Spinal cord (tissue), 9 donors: ENCODE measurements at regions not wholly inside any gene's neighbourhood (a gene's known extent, or its start where the extent isn't known, plus 50 kb on each side); places are given as distances from the start of the nearest gene placed in this dataset.

Experiments
- DNase-seq, 6 donors: peaks; one replicate each; pipeline versions ENCODE4 v3.0.0 to v3.0.0-alpha.2; 2013 to 2015; ENCODE audit warnings: low spot score in 6 of 6, low read depth in 4 of 6
- H3K27ac ChIP-seq: one replicate; pipeline ENCODE4 v1.5.1; 2013; ENCODE audit warnings: low read depth, low read length, control low read depth
- H3K27me3 ChIP-seq: one replicate; pipeline ENCODE4 v1.6.1; 2013; ENCODE audit warnings: low read length; ENCODE audit not compliant: control insufficient read depth, insufficient read depth
- H3K36me3 ChIP-seq: one replicate; pipeline ENCODE4 v1.6.1; 2013; ENCODE audit warnings: low read length; ENCODE audit not compliant: control insufficient read depth, insufficient read depth
- H3K4me1 ChIP-seq: one replicate; pipeline ENCODE4 v1.6.1; 2013; ENCODE audit warnings: low read length; ENCODE audit not compliant: control insufficient read depth, insufficient read depth
- H3K4me3 ChIP-seq: one replicate; pipeline ENCODE4 v1.5.1; 2013; ENCODE audit warnings: low read depth, low read length, control low read depth
- H3K9me3 ChIP-seq: one replicate; pipeline ENCODE4 v1.6.1; 2013; ENCODE audit warnings: low read length; ENCODE audit not compliant: control insufficient read depth, insufficient read depth
- WGBS: methylation state at CpG from one replicate; pipeline ENCODE4 v1.1.5; 2013; ENCODE audit warnings: missing lambda C conversion rate; ENCODE audit not compliant: insufficient coverage; 5-methylcytosine and 5-hydroxymethylcytosine counted together
- donor health status: healthy.

DNA sequence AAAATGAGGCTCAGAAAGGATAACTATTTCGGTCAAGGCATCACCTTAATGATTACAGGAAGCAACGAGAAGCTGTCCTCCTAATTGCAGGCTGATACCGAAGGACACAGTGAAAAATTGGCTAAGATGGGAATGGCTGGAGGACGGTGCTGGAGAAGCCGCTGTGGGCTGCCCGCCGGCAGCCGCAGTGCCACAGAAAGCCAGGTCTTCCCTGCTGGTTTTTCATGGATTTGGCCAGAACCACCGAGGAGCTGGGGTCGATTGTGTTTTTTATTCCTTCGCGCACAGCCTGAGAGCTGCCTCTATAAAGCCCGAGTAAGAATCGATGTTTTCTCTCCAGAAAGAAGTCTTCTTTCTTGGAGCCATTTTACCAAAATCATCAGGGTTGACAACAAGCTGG is 1484.2 kb downstream of the BRD1 start:
- H3K9me3 ChIP-seq: no peaks in the 10 kb centered on the region
- no peak for DNase-seq
- no peaks in the 10 kb centered on the region for H3K36me3 ChIP-seq
- H3K27ac ChIP-seq: no peak overlapping the region
- WGBS: 41% methylated on average over 12 of the region's 14 CpGs
- H3K27me3 ChIP-seq: no peaks in the 10 kb centered on the region
- peaks cover 12% of the 10 kb centered on the region for H3K4me1 ChIP-seq
- H3K4me3 ChIP-seq: no peak overlapping the region

DNA sequence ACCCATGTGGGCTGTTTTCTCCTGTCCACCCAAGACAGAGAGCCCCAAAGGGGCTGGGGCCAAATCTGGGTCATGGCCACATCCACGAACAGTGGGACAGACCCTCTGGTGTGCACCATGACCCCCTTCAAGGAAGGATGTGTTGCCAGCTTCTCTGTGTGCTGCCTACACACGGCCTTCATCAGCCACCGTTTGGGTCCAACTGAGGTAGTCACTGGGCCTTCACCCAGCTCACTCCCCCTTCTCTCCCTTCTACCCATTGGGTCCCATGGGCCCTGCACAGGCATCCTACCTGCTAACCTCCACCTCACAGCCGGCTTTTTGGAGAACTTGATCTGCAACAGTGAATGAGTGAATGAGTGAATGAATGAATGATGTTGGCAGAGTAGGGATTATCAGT is 1484.9 kb downstream of the BRD1 start:
- Histone ChIP-seq H3K27me3 (no peaks in the 10 kb centered on the region), H3K9me3 (no peaks in the 10 kb centered on the region), H3K36me3 (no peaks in the 10 kb centered on the region), H3K27ac (no peak overlapping the region), H3K4me1 (peaks cover 12% of the 10 kb centered on the region), H3K4me3 (no peak overlapping the region)
- no peak for DNase-seq
- 93% methylated on average over 3 of the region's 4 CpGs for WGBS

DNA sequence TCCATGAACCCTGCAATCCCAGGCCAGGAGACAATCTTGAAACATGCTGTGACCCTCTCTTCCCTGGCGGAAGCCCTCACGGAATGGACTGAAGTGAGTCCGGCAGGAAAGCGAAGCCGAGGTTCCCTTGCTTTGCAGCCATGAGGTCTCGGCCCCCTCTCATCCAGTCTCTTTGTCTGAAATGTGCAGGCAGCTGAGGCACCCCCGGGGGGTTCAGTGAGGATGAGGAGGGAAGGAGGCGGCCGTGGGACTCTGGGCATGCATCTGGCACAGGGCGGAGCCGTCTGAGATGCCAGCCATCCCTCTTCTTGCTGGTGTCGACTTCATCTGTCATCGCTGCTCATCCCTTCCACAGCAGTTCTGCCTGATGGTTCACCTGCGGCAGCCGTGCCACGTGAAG is 1485.7 kb downstream of the BRD1 start:
- Histone ChIP-seq H3K27ac (no peak overlapping the region), H3K9me3 (no peaks in the 10 kb centered on the region), H3K27me3 (no peaks in the 10 kb centered on the region), H3K4me1 (peaks cover 12% of the 10 kb centered on the region), H3K36me3 (no peaks in the 10 kb centered on the region), H3K4me3 (no peak overlapping the region)
- no peak for DNase-seq
- WGBS: 83% methylated on average over 15 of the region's 16 CpGs

DNA sequence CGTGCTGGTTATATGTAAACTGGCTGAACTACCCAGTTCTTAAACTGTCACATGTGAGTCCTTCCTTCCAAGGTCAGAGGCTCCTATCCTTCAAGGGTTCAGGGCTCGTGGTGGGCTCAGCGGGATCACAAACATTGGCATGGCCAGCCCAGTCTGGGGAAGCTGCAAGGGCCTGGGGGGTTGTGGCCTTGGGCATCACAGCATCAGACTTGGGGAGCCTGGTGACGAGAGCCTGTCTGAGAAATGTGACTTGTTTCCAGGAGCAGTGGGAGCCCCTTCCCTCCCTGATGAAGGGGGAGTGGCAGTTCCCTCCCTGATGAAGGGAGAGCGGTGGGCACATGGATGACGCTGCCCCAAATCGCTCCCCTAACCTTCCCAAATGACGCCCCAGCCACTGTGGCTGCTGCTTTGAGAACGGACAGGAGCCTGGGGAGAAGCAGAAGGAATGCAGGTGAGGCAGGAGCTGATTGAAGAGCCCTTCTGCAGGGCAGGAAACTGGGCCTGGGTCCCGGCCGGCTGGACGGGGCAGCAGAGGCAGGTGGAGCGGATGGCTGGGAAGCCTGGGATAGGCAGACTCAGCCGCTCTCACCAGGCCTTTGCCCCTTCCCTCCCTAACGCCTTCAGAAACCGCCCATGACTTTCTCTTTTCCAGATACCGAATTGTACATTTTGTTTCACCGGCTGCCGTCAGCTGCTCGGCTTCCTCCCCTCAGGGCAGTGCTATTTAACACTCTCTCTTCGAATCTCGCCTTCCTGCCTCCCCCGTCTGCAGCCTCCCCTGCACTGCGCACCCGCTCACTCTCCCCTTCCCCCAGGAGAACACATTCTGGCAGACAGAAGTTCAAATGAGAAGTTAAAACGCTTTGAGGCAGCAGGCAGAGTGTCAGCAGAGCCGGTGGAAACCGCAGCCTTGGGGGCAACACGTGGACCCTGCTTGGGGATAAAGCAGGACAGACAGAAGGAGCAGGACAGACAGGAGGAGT is 1486.7 kb downstream of the BRD1 start:
- 57% methylated on average over 23 of the region's 29 CpGs for WGBS
- H3K9me3 ChIP-seq: no peaks in the 10 kb centered on the region
- no peaks in the 10 kb centered on the region for H3K27me3 ChIP-seq
- peak in 1 of 6 donors; percentile 50 for DNase-seq
- H3K4me3 ChIP-seq: no peak overlapping the region
- H3K27ac ChIP-seq: no peak overlapping the region
- peaks cover 12% of the 10 kb centered on the region for H3K4me1 ChIP-seq
- H3K36me3 ChIP-seq: no peaks in the 10 kb centered on the region

DNA sequence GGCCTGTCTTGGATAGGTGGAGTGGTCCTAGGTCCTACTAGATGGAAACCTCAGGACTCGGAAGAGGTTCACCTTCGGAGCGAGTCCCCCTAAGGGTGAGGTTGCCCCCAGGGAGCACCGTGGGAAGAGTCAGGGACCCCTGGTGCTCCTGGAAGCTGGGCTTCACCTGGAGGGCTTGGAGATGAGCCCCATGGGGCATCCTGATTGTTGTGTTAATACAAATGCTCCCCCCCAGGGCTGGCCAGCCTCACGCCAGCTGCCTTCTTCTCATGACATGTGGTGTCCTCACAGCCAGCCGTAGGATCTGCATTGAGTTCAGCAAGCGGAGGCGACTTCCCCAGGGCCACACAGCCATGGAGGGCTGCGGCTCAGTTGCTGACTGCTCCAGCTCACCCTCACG is 1487.5 kb downstream of the BRD1 start:
- H3K27me3 ChIP-seq: no peaks in the 10 kb centered on the region
- H3K27ac ChIP-seq: no peak overlapping the region
- no peak overlapping the region for H3K4me3 ChIP-seq
- H3K36me3 ChIP-seq: no peaks in the 10 kb centered on the region
- no peak for DNase-seq
- H3K9me3 ChIP-seq: no peaks in the 10 kb centered on the region
- WGBS: 89% methylated on average over 9 of the region's 10 CpGs
- peaks cover 12% of the 10 kb centered on the region for H3K4me1 ChIP-seq

DNA sequence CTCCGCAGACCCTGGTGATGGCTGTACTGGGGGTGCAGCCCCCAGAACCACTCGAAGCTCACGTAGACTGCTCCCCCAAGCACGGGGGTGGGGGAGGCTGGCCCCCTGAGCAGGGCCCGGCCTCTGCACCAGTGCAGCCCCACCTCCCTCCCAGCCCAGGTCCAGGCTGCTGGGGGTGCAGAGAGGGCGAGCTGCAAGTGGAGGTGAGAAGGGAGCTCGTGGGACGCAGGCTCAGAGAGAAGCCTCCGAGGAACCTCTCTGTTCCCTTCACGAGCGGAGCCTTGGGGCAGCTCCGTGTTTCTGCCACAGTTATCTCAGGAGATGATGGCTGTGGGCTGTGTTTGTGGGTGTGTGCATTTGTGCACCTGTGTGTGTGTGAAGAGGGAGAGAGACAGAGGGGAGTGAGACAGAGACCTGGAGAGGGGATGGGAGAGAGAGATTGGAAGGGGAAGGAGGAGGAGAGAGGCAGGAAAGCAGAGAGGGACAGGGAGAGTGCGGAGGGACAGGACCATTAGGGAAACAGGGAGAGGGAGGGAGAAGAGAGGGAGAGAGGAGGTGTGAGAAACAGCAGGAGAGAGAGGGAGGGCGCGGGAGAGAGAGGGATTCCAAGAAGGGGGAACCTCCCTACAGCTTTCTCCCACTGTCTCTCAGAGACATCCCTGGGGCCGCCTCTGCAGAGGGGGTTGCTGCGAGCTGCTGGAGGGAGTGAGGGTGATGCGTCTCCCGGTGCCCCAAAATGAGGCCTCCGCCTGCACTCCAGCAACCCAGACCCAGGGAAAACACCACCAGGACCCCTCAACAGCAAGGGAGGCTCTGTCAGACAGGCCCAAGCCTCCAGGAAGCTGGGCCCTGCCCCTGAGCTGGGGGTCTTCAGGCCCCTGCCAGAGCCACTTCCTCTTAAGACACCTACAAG is 1488.6 kb downstream of the BRD1 start:
- Histone ChIP-seq H3K4me1 (peaks cover 12% of the 10 kb centered on the region), H3K36me3 (no peaks in the 10 kb centered on the region), H3K27me3 (no peaks in the 10 kb centered on the region), H3K27ac (no peak overlapping the region), H3K9me3 (no peaks in the 10 kb centered on the region), H3K4me3 (no peak overlapping the region)
- DNase-seq: no peak
- 87% methylated on average over 14 of the region's 20 CpGs for WGBS

DNA sequence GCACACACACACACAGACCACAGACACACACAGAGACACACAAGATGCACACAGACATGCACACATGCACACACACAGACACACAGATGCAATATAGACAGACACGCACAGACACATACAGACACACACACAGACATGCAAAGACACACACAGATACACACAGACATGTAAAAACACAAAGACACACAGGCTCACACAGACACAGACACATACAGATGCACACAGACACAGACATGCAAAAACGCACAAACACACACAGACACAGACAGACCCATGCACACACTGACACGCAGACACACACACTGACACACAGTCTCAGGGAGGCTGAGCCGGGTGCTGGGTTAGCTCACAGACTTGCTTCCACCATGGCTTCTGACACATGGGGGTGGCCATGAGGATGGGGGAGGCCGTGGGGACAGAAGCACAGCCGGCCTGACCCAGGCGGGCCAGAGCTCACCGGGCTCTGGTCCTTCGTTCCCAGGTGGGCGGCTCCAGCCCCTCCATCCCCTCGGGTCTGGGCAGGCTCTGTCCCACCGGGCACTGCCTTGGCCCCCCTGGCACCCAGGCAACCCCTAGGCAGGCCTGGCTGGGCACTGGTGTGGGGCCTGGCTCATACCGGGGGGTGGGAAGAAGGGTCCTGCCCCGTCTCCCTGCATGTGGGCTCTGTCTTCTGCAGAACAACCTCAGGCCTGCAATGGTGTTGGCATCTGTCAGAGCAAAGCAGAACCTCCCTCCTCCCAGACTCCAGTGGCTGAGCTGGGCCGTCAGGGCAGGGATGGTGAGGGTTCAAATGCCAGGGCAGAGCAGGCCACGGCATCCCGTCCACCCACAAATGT is 1489.5 kb downstream of the BRD1 start:
- no peak for DNase-seq
- Histone ChIP-seq H3K36me3 (no peaks in the 10 kb centered on the region), H3K9me3 (no peaks in the 10 kb centered on the region), H3K27ac (no peak overlapping the region), H3K4me3 (no peak overlapping the region), H3K27me3 (no peaks in the 10 kb centered on the region), H3K4me1 (peaks cover 10% of the 10 kb centered on the region)
- 87% methylated on average over 16 of the region's 17 CpGs for WGBS

DNA sequence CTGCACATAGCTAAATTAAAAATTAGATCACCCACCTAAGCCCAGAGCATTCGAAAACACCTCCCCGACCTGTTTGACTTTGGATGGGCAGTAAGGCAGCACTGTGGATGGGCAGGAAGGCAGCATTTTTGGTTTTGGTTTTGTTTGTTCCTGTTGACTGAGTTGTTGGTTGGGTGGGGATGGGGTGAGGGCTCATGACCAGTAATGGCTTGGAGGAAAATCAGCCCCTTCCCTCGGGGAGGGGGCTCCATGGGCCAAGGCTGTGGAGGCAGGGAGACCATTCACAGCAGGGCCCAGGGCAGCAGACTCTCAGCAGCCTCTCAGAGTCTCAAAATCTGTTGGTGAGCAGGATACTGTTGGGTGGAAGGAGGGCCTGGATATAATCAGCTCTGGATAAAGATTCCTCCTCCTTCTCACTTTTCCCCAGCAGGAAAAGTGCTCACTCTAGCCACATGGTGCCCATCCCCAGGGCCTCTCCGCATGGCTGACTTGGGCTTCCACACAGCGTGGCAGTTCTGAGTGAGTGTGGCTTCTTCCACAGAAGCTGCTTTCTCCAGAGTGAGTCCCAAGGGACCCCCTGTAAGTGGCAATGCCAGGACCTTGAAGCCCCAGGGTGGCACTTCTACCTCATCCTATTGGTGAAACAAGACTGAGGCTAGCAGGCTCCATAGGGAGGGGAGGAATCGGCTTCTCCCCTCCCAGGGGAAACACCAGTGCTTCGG is 1491.2 kb downstream of the BRD1 start:
- Histone ChIP-seq H3K36me3 (no peaks in the 10 kb centered on the region), H3K4me1 (peaks cover 8% of the 10 kb centered on the region), H3K9me3 (no peaks in the 10 kb centered on the region), H3K27ac (no peak overlapping the region), H3K27me3 (no peaks in the 10 kb centered on the region), H3K4me3 (no peak overlapping the region)
- WGBS: 79% methylated on average over 2 of the region's 7 CpGs
- DNase-seq: no peak
